Osteoblast (primary cell): ENCODE measurements at regions not wholly inside any gene's neighbourhood (a gene's known extent, or its start where the extent isn't known, plus 50 kb on each side); places are given as distances from the start of the nearest gene placed in this dataset.
A peak's percentile ranks its signal among the peaks of the same experiment; 100 is the strongest.

Source experiments
- DNase-seq: peaks from one replicate; pipeline ENCODE4 v3.0.0; 2011; ENCODE audit warnings: low spot score, mixed read lengths; ENCODE audit not compliant: insufficient read length; ENCODE audit errors: missing footprints
- H2AFZ ChIP-seq: 2 replicates; pipeline ENCODE4 v1.6.0; 2011; ENCODE audit warnings: mild to moderate bottlenecking, low read length
- H3K27ac ChIP-seq: 2 replicates; pipeline ENCODE4 v1.5.1; 2011; ENCODE audit warnings: mild to moderate bottlenecking, low read depth, low read length, moderate library complexity
- H3K27me3 ChIP-seq: 2 replicates; pipeline ENCODE4 v1.6.0; 2012; ENCODE audit warnings: mild to moderate bottlenecking, control low read depth, inconsistent platforms, low read length, moderate library complexity; ENCODE audit not compliant: insufficient read depth
- H3K36me3 ChIP-seq: 2 replicates; pipeline ENCODE4 v1.5.1; 2011; ENCODE audit warnings: mild to moderate bottlenecking, low read length, control low read depth, moderate library complexity; ENCODE audit not compliant: insufficient read depth
- H3K4me1 ChIP-seq: 2 replicates; pipeline ENCODE4 v1.5.1; 2011; ENCODE audit warnings: mild to moderate bottlenecking, low read length, control low read depth, moderate library complexity; ENCODE audit not compliant: insufficient read depth
- H3K4me2 ChIP-seq: 2 replicates; pipeline ENCODE4 v1.6.0; 2011; ENCODE audit warnings: mild to moderate bottlenecking, low read length; ENCODE audit not compliant: insufficient read depth
- H3K4me3 ChIP-seq: fragments of 200-600 bp; sonication (generic); 3 replicates; pipeline ENCODE4 v1.5.1; 2012; ENCODE audit warnings: mild to moderate bottlenecking, low read length, inconsistent platforms; ENCODE audit not compliant: insufficient read depth
- H3K79me2 ChIP-seq: 2 replicates; pipeline ENCODE4 v1.6.0; 2012; ENCODE audit warnings: mild to moderate bottlenecking, low read length, control low read depth, inconsistent platforms; ENCODE audit not compliant: insufficient read depth
- H3K9me3 ChIP-seq: 2 replicates; pipeline ENCODE4 v1.5.1; 2011; ENCODE audit warnings: low read depth, low read length, control low read depth
- H4K20me1 ChIP-seq: 2 replicates; pipeline ENCODE4 v1.6.0; 2012; ENCODE audit warnings: mild to moderate bottlenecking, low read length, control low read depth; ENCODE audit not compliant: insufficient read depth
- CTCF ChIP-seq: IDR thresholded peaks from 2 replicates; pipeline ENCODE4 v1.5.1; 2011; ENCODE audit warnings: mild to moderate bottlenecking, low read depth, low read length, moderate library complexity; ENCODE audit errors: extremely low read depth

GRCh38 chr3:59576606-59577005, 526.8 kb upstream of the CFAP20DC start:
- Histone ChIP-seq H4K20me1 (no peaks in the 10 kb centered on the region), H3K4me1 (peaks cover 10% of the 10 kb centered on the region), H3K36me3 (no peaks in the 10 kb centered on the region), H3K9me3 (no peaks in the 10 kb centered on the region), H3K4me3 (no peak overlapping the region), H3K27me3 (no peaks in the 10 kb centered on the region), H3K27ac (no peak overlapping the region), H3K4me2 (no peak overlapping the region), H3K79me2 (no peaks in the 10 kb centered on the region), H2AFZ (no peak overlapping the region)
- TF ChIP-seq CTCF = no peak
- no peak for DNase-seq

GRCh38 chr3:59575113-59576001, 525.5 kb upstream of the CFAP20DC start:
- H3K4me2 ChIP-seq = no peak overlapping the region
- peak; percentile 75 for DNase-seq
- TF ChIP-seq CTCF = peak; percentile 98

GRCh38 chr3:59573911-59574310, 524.1 kb upstream of the CFAP20DC start:
- H3K79me2 ChIP-seq = no peaks in the 10 kb centered on the region
- H4K20me1 ChIP-seq = no peaks in the 10 kb centered on the region
- no peaks in the 10 kb centered on the region for H3K9me3 ChIP-seq
- H3K27me3 ChIP-seq = no peaks in the 10 kb centered on the region
- no peak overlapping the region for H3K4me3 ChIP-seq
- no peak overlapping the region for H3K4me2 ChIP-seq
- H3K4me1 ChIP-seq = peaks cover 10% of the 10 kb centered on the region
- no peak overlapping the region for H3K27ac ChIP-seq
- H3K36me3 ChIP-seq = no peaks in the 10 kb centered on the region
- DNase-seq = peak; percentile 85
- H2AFZ ChIP-seq = no peak overlapping the region
- no peak for TF ChIP-seq CTCF

More at GRCh38 chr3:59575113-59576001, 525.5 kb upstream of the CFAP20DC start:
- H3K4me1 ChIP-seq = peaks cover 10% of the 10 kb centered on the region
- no peaks in the 10 kb centered on the region for H3K36me3 ChIP-seq
- H3K9me3 ChIP-seq = no peaks in the 10 kb centered on the region
- H3K27ac ChIP-seq = no peak overlapping the region
- no peaks in the 10 kb centered on the region for H3K79me2 ChIP-seq
- no peaks in the 10 kb centered on the region for H3K27me3 ChIP-seq
- no peaks in the 10 kb centered on the region for H4K20me1 ChIP-seq
- H2AFZ ChIP-seq = peak overlapping the region; percentile 58
- no peak overlapping the region for H3K4me3 ChIP-seq

- DNase-seq = no peak
- H2AFZ ChIP-seq = no peak overlapping the region
These were observed 522.3 kb upstream of the CFAP20DC start for GRCh38 chr3:59572106-59572505.

More at GRCh38 chr3:59572106-59572505, 522.3 kb upstream of the CFAP20DC start:
- no peak overlapping the region for H3K4me2 ChIP-seq
- no peaks in the 10 kb centered on the region for H3K36me3 ChIP-seq
- peaks cover 10% of the 10 kb centered on the region for H3K4me1 ChIP-seq
- no peaks in the 10 kb centered on the region for H3K79me2 ChIP-seq
- no peaks in the 10 kb centered on the region for H4K20me1 ChIP-seq
- H3K27ac ChIP-seq = no peak overlapping the region
- no peaks in the 10 kb centered on the region for H3K9me3 ChIP-seq
- H3K27me3 ChIP-seq = no peaks in the 10 kb centered on the region
- TF ChIP-seq CTCF = no peak
- no peak overlapping the region for H3K4me3 ChIP-seq
